GM18951 (cell line): ENCODE measurements at regions not wholly inside any gene's neighbourhood (a gene's known extent, or its start where the extent isn't known, plus 50 kb on each side); places are given as distances from the start of the nearest gene placed in this dataset.
"Not testable (repeated sequence)": the region's sequence is repeated elsewhere in the genome, so short reads cannot be mapped to it uniquely, and the experiment has no call there.

Experiments used
- POLR2A ChIP-seq: IDR thresholded peaks from 4 replicates; pipeline ENCODE4 v1.6.1; 2011; ENCODE audit warnings: mild to moderate bottlenecking; ENCODE audit not compliant: insufficient read length, insufficient read depth; ENCODE audit errors: extremely low read depth
- in situ Hi-C: fragments of 300-500 bp; cut with MboI; formaldehyde crosslinking; loops from one replicate; pipeline ENCODE4 v1.12.0; 2022; ENCODE audit warnings: low sequenced_read_pairs, mixed read lengths, inconsistent platforms; ENCODE audit not compliant: unreplicated experiment

DNA sequence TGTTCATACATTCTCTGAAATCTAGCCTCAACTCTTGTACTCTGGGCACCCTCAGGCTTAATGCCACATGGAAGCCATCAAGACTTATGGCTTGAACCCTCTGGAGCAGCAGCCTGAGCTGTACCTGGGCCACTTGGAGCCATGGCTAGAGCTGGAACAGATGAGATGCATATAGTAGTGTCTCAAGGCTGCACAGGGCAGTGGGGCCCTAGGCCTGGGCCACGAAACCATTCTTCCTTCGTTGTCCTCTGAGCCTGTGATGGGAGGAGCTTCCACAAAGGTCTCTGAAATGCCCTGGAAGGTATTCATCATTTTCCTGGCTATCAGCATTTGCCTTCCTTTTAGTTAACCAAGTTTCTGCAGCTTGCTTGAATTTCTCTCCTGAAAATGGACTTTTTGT is 1427.2 kb upstream of the PCDH10 start:
- in situ Hi-C loops = no loop called here
- TF ChIP-seq POLR2A = no peak

- in situ Hi-C loops = not testable (repeated sequence)
Observed at GRCh38 chr4:131723069-131723468, 1426.0 kb upstream of the PCDH10 start.

DNA sequence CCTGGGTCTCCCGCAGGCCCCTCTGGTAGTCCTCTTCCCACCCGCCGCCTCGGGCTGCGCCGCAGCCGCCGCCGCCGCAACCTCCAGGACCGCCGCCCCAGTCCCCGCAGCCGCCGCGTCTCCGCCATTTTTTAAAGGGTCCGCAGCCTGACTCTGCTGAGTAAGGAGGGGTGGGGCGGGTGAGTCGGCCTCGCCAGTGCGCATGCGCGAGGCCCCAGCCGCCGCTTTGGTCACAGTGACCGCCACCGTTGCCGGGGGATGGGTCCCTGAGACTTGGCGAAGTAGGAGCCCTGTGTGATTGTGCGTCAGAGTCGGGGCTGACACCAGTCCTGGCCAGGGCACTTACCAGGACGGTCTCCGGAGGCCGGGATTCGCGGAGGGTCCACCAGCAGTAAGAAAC is 1424.2 kb upstream of the PCDH10 start:
- in situ Hi-C loops = not testable (repeated sequence)

GRCh38 chr4:131725521-131725920 is 1423.6 kb upstream of the PCDH10 start:
- in situ Hi-C loops = not testable (repeated sequence)

- in situ Hi-C loops = not testable (repeated sequence)
Observed at GRCh38 chr4:131726940-131727339, 1422.2 kb upstream of the PCDH10 start.

- in situ Hi-C loops = not testable (repeated sequence)
Observed at GRCh38 chr4:131727418-131727817, 1421.7 kb upstream of the PCDH10 start.

- in situ Hi-C loops = not testable (repeated sequence)
Observed at GRCh38 chr4:131729205-131729604, 1419.9 kb upstream of the PCDH10 start.

- in situ Hi-C loops = not testable (repeated sequence)
Observed at GRCh38 chr4:131729716-131730398, 1419.2 kb upstream of the PCDH10 start.

- in situ Hi-C loops = not testable (repeated sequence)
Observed at GRCh38 chr4:131730574-131730973, 1418.5 kb upstream of the PCDH10 start.

DNA sequence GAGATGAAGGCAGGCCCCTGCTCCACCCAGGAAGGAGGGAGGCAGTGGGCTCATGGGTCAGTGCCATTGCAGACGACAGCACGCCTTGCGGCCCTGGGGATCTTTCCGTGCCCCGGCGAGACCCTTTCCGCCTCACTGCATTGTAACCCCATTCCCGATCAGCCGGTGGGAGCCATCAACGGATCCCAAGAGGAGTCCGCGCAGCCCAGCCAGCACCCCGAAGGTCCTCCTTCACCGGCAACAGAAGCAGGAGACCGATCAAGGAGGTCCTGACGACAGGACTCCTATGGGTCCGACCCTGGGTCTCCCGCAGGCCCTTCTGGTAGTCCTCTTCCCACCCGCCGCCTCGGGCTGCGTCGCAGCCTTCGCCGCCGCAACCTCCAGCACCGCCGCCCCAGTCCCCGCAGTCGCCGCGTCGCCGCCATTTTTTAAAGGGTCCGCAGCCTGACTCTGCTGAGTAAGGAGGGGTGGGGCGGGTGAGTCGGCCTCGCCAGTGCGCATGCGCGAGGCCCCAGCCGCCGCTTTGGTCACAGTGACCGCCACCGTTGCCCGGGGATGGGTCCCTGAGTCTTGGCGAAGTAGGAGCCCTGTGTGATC is 1417.0 kb upstream of the PCDH10 start:
- in situ Hi-C loops = not testable (repeated sequence)

DNA sequence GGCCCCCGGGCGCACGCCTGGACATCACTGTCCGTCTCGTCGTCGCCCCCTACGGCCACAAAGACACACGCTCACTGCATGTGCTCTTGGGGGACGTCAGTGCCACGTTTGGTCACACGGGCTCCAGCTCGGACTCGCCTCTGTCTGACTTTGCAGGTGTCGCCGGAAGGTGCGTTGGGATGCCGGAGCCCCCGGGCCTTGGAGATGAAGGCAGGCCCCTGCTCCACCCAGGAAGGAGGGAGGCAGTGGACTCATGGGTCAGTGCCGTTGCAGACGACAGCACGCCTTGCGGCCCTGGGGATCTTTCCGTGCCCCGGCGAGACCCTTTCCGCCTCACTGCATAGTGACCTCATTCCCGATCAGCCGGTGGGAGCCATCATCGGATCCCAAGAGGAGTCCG is 1414.8 kb upstream of the PCDH10 start:
- in situ Hi-C loops = not testable (repeated sequence)

- in situ Hi-C loops = not testable (repeated sequence)
Observed at GRCh38 chr4:131734851-131735385, 1414.2 kb upstream of the PCDH10 start.

DNA sequence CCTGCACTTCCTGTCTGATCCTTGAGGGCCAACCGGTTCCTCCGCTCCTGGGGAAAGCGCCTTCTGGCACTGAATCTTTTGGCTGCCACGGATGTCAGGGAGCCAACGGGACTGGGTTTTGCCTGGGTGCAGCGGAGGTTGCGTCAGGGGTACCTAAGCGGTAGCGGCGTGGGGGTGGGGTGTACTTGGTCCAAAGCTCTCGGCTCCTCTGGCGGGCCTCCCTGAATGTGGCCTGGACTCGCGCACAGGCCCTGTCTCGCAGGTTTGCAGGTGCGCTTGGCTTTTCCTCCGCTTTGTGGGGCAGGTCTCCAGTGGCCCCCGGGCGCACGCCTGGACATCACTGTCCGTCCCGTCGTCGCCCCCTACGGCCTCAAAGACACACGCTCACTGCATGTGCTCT is 1410.1 kb upstream of the PCDH10 start:
- in situ Hi-C loops = not testable (repeated sequence)

GRCh38 chr4:131741836-131742235 is 1407.3 kb upstream of the PCDH10 start:
- in situ Hi-C loops = not testable (repeated sequence)

GRCh38 chr4:131742536-131743205 is 1406.4 kb upstream of the PCDH10 start:
- in situ Hi-C loops = not testable (repeated sequence)

GRCh38 chr4:131743348-131743747 is 1405.7 kb upstream of the PCDH10 start:
- in situ Hi-C loops = not testable (repeated sequence)

- in situ Hi-C loops = not testable (repeated sequence)
Observed at GRCh38 chr4:131747203-131747602, 1401.9 kb upstream of the PCDH10 start.

GRCh38 chr4:131749224-131749623 is 1399.9 kb upstream of the PCDH10 start:
- in situ Hi-C loops = not testable (repeated sequence)

- in situ Hi-C loops = not testable (repeated sequence)
Observed at GRCh38 chr4:131750006-131750405, 1399.1 kb upstream of the PCDH10 start.

- in situ Hi-C loops = not testable (repeated sequence)
Observed at GRCh38 chr4:131750469-131750868, 1398.6 kb upstream of the PCDH10 start.

DNA sequence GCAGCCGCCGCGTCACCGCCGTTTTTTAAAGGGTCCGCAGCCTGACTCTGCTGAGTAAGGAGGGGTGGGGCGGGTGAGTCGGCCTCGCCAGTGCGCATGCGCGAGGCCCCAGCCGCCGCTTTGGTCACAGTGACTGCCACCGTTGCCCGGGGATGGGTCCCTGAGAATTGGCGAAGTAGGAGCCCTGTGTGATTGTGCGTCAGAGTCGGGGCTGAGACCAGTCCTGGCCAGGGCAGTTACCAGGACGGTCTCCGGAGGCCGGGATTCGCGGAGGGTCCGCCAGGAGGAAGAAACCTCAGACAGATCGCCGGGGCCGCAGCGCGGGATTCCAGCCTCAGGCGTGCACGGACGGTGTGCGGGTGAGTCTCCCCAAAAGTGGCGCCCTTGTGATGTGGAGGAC is 1386.9 kb upstream of the PCDH10 start:
- in situ Hi-C loops = not testable (repeated sequence)
